ENCODE measurements at regions not wholly inside any gene's neighbourhood (a gene's known extent, or its start where the extent isn't known, plus 50 kb on each side); places are given as distances from the start of the nearest gene placed in this dataset.

DNA sequence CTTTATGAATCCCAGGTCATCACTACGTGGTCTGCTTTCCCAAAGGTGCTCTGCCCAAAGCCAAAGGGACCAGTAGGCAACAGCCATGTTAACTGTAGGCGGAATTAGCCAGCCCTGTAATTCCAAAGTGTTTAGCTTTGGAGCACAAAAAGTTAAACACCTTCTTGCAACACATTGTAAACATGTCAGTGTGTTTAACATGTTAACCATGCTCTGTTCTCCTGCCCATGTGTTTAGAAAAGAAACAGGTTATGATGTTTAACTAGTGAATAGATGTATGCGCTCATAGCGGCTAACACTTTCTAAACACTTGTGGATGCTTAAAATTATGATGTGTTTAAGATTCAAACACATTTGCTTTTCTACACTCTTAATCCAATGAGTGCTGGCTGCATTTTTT lies 292.4 kb downstream of the SRBD1 start:
- ChIA-PET POLR2A (no interaction called here), CTCF (no interaction called here)
- no peak overlapping the region for H3K27ac Mint-ChIP-seq
- H3K36me3 Mint-ChIP-seq, result no peaks in the 10 kb centered on the region
- H3K27me3 Mint-ChIP-seq, result peaks cover 6% of the 10 kb centered on the region
- H3K4me3 Mint-ChIP-seq, result no peak overlapping the region
- intact Hi-C loops (cut with micrococcal nuclease), result no loop called here
- no peak for DNase-seq
- no peaks in the 10 kb centered on the region for H3K4me1 Mint-ChIP-seq (ENCODE audit: low read depth)
- H3K9me3 Mint-ChIP-seq, result peaks cover under 1% of the 10 kb centered on the region

DNA sequence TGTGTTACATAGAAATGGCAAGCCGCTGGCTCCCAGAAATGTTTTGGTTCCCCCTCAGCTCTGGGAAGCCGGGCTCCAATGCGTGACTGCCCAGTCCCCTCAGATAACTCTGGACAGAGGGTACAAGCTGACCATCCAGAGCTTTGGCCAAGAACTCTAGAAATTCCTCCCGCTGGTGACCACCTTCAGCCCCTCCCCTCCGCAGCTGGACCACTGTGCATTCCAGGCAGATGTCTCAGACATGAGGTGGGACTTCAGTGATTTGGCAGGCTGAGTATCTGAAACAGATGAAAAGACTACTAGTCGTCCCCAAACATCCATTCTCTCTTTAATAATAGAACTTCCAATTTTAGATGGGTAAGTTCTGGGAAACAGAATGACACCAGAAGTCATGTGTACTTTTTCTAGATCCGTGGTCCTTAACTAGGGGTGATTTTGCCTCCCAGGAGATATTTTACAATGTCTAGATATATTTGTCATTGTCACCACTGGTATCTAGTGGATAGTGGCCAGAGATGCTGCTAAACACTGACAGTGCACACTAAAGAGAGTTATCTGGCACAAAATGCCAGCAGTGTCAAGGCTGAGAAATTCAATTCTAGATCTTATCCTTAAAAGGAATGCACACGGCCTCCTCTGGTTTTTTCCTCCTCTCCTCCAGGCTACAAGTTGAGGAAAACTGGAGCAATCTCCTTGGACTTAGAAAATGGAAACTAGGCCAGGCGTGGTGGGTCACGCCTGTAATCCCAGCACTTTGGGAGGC lies 294.3 kb downstream of the SRBD1 start:
- DNase-seq, result no peak
- Mint-ChIP-seq H3K27me3 (peaks cover 6% of the 10 kb centered on the region), H3K4me1 (ENCODE audit: low read depth) (no peaks in the 10 kb centered on the region), H3K27ac (no peak overlapping the region), H3K4me3 (no peak overlapping the region), H3K36me3 (no peaks in the 10 kb centered on the region), H3K9me3 (no peaks in the 10 kb centered on the region)
- intact Hi-C loops (cut with micrococcal nuclease), result no loop called here
- POLR2A ChIA-PET, result no interaction called here
- CTCF ChIA-PET, result no interaction called here

DNA sequence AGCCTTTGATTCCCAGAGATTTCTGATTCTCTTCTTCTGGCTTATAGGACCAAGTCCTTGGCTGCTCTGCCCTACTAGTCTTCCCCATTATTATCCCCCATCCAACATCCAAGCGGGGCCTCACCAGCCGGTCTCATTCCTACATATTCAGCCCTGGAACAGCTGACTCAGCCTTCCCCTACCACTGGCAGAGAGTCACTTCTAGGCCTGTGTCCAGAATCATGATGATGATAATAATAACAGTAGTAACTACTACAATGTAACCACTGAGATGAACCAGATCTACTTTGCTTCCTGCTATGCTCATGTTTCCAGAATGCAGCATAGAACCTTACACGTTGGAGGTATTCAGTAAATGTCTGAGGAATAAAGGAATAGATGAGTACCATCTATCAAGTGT lies 295.2 kb downstream of the SRBD1 start:
- ChIA-PET CTCF (no interaction called here), POLR2A (no interaction called here)
- Mint-ChIP-seq H3K36me3 (no peaks in the 10 kb centered on the region), H3K9me3 (no peaks in the 10 kb centered on the region), H3K4me3 (no peak overlapping the region), H3K27ac (no peak overlapping the region), H3K27me3 (peaks cover 6% of the 10 kb centered on the region), H3K4me1 (ENCODE audit: low read depth) (no peaks in the 10 kb centered on the region)
- DNase-seq, result no peak
- intact Hi-C loops (cut with micrococcal nuclease), result no loop called here

DNA sequence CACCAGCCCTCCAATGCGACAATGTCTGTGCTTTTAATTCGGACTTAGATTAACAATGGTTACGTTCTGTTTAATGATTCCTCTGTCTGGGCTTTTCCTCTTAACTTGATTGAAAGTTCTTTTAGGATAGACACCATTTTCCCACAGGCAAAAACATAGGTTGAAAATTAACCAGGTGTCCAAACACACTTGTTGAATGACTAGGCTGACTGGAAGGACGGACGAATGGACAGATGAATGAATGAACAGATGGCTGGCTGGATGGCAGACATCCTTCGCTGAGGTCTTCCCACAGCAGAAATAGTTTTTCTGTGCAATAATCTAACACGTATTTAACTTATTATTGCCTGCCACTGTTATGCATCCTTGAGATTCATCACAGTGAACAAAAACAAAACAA lies 298.8 kb downstream of the SRBD1 start:
- H3K4me1 Mint-ChIP-seq (ENCODE audit: low read depth), result no peaks in the 10 kb centered on the region
- no peaks in the 10 kb centered on the region for H3K9me3 Mint-ChIP-seq
- no peak overlapping the region for H3K4me3 Mint-ChIP-seq
- DNase-seq, result no peak
- CTCF ChIA-PET, result no interaction called here
- H3K36me3 Mint-ChIP-seq, result no peaks in the 10 kb centered on the region
- POLR2A ChIA-PET, result no interaction called here
- intact Hi-C loops (cut with micrococcal nuclease), result no loop called here
- H3K27ac Mint-ChIP-seq, result no peak overlapping the region
- no peaks in the 10 kb centered on the region for H3K27me3 Mint-ChIP-seq

DNA sequence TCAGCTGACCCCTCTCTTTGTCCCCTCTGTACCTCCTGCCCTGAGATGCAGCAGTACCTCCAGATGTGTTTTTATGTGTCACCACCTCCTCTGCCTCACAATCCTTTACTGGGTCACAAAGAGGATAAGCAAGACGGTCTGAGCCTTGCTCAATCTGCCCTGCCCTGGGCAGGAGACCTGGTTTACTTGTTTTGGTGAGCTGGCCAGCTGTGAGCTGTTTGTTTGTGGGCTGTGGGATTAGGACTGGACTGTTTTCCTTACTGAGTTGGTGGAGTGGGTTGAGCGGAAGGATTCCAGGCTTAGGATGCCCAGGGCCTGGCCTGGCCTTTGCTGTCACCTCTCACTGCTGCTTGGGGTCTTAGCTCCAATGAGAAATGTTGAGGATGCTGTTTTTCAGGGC lies 299.5 kb downstream of the SRBD1 start:
- POLR2A ChIA-PET, result no interaction called here
- CTCF ChIA-PET, result no interaction called here
- DNase-seq, result no peak
- H3K4me3 Mint-ChIP-seq, result no peak overlapping the region
- intact Hi-C loops (cut with micrococcal nuclease), result no loop called here
- no peaks in the 10 kb centered on the region for H3K4me1 Mint-ChIP-seq (ENCODE audit: low read depth)
- no peak overlapping the region for H3K27ac Mint-ChIP-seq
- H3K9me3 Mint-ChIP-seq, result no peaks in the 10 kb centered on the region
- H3K36me3 Mint-ChIP-seq, result no peaks in the 10 kb centered on the region
- H3K27me3 Mint-ChIP-seq, result peaks cover 2% of the 10 kb centered on the region

DNA sequence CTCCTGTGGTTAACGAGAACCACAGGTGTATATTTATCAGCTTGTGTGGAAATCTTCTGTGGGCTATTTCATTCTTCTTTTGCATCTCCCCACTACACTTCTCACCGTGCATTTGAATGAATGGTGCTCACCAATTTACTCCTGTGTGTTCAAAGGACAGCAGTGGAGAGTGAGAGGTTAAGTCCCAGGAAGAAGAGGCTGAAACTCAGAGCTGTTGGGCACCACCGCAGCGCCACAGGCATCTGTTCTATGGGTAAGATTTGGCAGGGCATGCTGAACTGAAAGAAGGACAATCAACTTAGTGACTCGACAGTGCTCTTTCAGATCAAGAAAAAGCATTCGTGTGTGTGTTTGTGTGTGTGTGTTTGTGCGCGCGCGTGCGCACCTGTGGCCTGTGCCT lies 297.9 kb upstream of the SIX2 start:
- Mint-ChIP-seq H3K9me3 (no peaks in the 10 kb centered on the region), H3K4me3 (no peak overlapping the region), H3K4me1 (ENCODE audit: low read depth) (no peaks in the 10 kb centered on the region), H3K27ac (no peak overlapping the region), H3K27me3 (peaks cover 4% of the 10 kb centered on the region), H3K36me3 (no peaks in the 10 kb centered on the region)
- POLR2A ChIA-PET, result no interaction called here
- CTCF ChIA-PET, result no interaction called here
- DNase-seq, result no peak
- intact Hi-C loops (cut with micrococcal nuclease), result no loop called here

DNA sequence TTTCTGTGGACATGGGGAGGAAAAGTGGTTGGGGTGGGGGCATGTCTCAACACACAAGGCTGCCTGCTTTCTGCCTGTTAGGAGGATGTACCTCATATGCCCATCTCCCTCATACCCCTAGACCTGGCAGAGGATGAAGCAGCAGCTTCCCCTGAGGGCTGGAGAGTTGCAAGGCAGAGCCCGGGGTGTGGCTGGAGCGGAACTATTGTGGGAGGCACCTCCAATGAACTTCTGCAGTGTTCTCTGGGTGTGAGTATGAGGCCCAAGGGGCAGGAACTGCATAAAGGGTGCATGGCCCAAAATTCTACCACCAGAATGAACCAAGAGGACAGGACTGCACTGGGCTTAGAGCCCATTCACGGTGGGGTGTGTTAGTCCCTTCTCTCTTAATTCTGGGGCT lies 296.3 kb upstream of the SIX2 start:
- H3K27ac Mint-ChIP-seq, result no peak overlapping the region
- no peaks in the 10 kb centered on the region for H3K36me3 Mint-ChIP-seq
- CTCF ChIA-PET, result no interaction called here
- no peaks in the 10 kb centered on the region for H3K4me1 Mint-ChIP-seq (ENCODE audit: low read depth)
- intact Hi-C loops (cut with micrococcal nuclease), result no loop called here
- peaks cover 4% of the 10 kb centered on the region for H3K27me3 Mint-ChIP-seq
- no peak for DNase-seq
- POLR2A ChIA-PET, result no interaction called here
- no peak overlapping the region for H3K4me3 Mint-ChIP-seq
- H3K9me3 Mint-ChIP-seq, result no peaks in the 10 kb centered on the region

DNA sequence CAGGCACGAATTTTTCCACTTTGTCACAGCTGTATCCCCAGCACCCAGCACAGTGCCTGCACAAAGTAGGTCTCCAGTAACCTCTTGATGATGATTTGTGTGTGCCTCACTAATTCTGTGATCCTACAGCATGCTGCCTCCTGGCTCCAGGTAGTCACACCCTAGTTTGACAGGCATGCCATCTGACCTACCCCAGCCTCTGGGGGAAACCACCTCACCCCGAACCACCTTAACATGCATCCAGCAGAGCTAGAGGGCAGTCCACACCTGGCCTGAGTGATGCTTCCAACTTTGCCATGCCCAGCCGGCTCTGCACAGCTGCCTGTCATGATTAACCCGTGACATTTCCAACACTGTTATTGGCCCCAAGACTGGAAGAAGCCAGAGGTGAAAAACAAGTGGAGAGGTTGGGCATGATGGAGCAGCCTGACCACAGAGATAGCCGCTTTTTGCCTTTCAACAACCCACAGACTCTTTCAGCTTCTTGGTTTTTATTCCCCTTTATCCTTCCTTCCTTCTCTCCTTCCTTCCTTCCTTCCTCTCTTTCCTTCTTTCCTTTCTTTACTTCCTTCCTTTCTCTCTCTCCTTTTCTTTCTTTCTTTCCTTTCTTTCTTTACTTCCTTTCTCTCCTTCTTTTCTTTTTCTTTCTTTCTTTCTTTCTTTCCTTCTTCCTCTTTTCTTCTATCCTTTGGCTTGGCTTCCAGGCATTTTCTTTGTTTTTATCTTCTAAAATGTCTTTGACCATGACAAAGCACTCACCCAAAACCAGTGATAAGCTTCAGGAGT lies 294.4 kb upstream of the SIX2 start:
- Mint-ChIP-seq H3K4me1 (ENCODE audit: low read depth) (no peaks in the 10 kb centered on the region), H3K27ac (no peak overlapping the region), H3K36me3 (no peaks in the 10 kb centered on the region), H3K4me3 (no peak overlapping the region), H3K9me3 (no peaks in the 10 kb centered on the region), H3K27me3 (peaks cover 4% of the 10 kb centered on the region)
- intact Hi-C loops (cut with micrococcal nuclease), result no loop called here
- no peak for DNase-seq
- CTCF ChIA-PET, result no interaction called here
- POLR2A ChIA-PET, result no interaction called here

DNA sequence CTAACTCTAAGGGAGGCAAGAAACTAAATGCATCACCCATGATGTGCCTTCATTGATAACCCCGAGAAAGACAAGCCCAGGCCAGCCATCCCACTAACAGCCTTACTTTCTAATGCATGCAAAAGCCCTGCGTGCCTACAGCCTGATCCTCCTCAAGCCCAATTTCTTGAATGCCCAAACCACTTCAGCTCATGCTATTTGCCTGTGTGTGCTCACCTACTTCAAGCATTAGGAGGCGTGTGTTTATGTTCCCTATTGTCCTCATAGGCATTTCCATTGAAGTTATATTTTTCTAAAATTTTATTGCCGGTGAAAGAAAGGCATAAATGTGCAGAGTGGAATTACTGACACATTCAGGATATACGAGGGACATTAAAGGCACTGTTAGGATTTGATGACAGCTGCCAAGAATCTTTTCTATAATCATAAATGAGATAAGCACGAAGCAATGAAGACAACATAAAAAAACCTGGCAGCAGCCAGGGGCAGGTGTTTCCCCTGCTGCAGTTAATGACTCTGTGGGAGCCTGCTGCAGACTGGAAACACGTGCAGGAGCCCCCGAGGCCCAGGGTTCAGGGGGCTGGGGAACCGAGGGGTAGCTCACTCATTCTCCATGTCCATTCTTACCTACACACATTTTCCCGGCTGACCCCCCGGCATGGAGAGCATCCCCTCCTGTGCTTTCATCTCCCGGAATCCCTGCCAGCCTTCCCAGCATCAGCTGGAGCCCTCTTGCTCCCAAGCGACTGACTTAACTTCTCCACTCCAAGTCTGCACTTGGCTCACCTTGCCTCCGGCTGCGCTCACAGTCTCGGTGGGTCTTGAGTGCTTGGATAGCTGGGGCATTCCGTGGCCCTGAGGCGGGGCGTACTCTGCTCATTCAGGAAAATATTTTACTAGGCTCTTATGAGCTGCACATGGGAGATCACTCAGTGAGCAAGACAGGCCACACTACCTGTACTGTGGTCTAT lies 292.3 kb upstream of the SIX2 start:
- DNase-seq, result no peak
- H3K4me1 Mint-ChIP-seq (ENCODE audit: low read depth), result no peaks in the 10 kb centered on the region
- H3K9me3 Mint-ChIP-seq, result no peaks in the 10 kb centered on the region
- ChIA-PET POLR2A (no interaction called here), CTCF (no interaction called here)
- H3K27ac Mint-ChIP-seq, result no peak overlapping the region
- peaks cover 2% of the 10 kb centered on the region for H3K27me3 Mint-ChIP-seq
- no peak overlapping the region for H3K4me3 Mint-ChIP-seq
- no peaks in the 10 kb centered on the region for H3K36me3 Mint-ChIP-seq
- intact Hi-C loops (cut with micrococcal nuclease), result no loop called here

DNA sequence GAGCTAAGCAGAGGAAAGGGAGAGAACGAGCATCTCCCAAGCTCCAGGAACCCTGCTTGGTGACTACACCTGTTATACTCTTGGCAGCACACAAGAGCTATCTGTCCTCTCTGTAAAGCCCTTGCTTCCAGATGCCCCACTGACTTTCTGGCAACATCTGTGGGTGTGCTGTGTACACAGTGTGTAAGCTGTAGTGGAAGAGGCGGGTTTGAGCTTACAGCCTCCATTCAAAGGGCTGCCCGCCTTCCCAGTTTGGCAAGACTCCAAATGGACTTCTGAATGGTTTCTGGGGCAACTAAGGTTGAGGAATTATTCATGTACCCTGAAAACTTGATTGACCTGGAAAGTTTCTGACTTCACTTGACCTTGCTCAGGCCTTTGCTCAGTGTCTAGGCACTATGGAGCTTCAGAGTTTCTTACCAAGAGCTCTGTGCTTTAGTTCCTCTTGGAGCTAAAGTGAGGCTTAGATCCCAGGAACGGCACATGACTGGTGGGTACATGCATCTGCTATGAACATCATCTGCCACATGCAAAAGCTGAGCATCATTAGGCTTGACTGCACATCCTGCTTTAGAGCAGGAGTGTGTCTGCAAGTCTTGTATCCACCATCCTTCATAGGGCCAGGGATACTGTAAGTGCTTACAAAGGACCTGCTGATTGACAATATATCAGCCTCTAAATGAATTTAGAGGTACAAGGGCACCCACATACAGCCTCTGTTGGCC lies 290.9 kb upstream of the SIX2 start:
- H3K27me3 Mint-ChIP-seq, result peaks cover 4% of the 10 kb centered on the region
- ChIA-PET CTCF (no interaction called here), POLR2A (no interaction called here)
- H3K4me1 Mint-ChIP-seq (ENCODE audit: low read depth), result no peaks in the 10 kb centered on the region
- intact Hi-C loops (cut with micrococcal nuclease), result no loop called here
- no peaks in the 10 kb centered on the region for H3K36me3 Mint-ChIP-seq
- no peaks in the 10 kb centered on the region for H3K9me3 Mint-ChIP-seq
- no peak overlapping the region for H3K4me3 Mint-ChIP-seq
- H3K27ac Mint-ChIP-seq, result no peak overlapping the region
- no peak for DNase-seq

DNA sequence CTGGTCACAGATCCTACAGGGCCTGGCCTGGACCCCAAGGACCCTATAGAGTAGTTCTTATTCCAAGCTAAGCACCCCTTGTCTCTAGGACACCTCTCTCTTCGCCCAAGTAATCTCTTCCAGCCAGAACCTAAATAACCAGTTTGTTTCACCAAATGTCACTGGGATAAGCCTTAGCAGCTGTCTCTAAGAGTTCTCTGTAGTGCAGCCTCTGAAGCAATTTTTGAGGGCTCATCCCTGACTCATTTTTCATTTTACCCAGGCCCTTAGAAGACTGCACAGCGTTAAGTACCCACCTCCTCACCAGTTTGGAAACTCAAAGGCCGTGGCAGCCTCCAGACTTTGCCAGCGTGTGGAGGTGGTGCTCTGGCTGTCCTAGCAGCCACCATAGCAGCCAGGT lies 290.1 kb upstream of the SIX2 start:
- H3K36me3 Mint-ChIP-seq, result no peaks in the 10 kb centered on the region

DNA sequence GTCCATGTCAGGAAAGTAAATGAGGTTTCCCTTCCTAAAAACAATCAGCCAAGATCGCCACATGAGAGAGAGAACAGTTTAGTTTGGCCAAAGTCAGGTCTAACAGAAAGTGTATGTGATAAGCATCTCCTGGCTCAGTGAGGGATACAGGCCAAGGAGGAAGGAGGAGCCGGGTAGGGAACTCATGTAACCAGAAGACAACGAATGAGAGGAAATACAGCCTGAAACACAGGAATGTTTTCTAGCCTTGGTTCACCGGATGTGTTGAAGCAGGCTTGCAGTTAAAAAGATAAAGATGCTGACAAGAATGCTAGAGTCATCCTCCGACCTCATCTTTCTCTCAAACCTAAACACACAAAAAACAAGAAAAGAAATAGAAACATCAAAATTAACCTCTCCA lies 283.9 kb upstream of the SIX2 start:
- ChIA-PET POLR2A (no interaction called here), CTCF (no interaction called here)
- Mint-ChIP-seq H3K9me3 (no peaks in the 10 kb centered on the region), H3K27me3 (peaks cover 12% of the 10 kb centered on the region), H3K4me3 (no peak overlapping the region), H3K27ac (no peak overlapping the region), H3K36me3 (no peaks in the 10 kb centered on the region), H3K4me1 (ENCODE audit: low read depth) (no peaks in the 10 kb centered on the region)
- intact Hi-C loops (cut with micrococcal nuclease), result no loop called here
- DNase-seq, result no peak

More for the DNA sequence above, 290.1 kb upstream of the SIX2 start:
- no peak for DNase-seq
- Mint-ChIP-seq H3K27ac (no peak overlapping the region), H3K9me3 (no peaks in the 10 kb centered on the region), H3K4me1 (ENCODE audit: low read depth) (no peaks in the 10 kb centered on the region), H3K27me3 (peaks cover 6% of the 10 kb centered on the region), H3K4me3 (no peak overlapping the region)
- ChIA-PET CTCF (no interaction called here), POLR2A (no interaction called here)
- intact Hi-C loops (cut with micrococcal nuclease), result no loop called here

Data from activated CD4-positive, alpha-beta memory T cell treated with anti-CD3 and anti-CD28 coated beads for 36 hours (primary cell).